Progenitor cell of endocrine pancreas (in vitro differentiated cells): ENCODE measurements at regions not wholly inside any gene's neighbourhood (a gene's known extent, or its start where the extent isn't known, plus 50 kb on each side); places are given as distances from the start of the nearest gene placed in this dataset.

Source experiments
- DNase-seq: peaks from one replicate; pipeline ENCODE4 v3.0.0; 2021; ENCODE audit warnings: low spot score; ENCODE audit not compliant: unreplicated experiment
- H3K27ac Mint-ChIP-seq: 2 replicates; pipeline ENCODE4 v1.8.0; 2021; ENCODE audit warnings: mild to moderate bottlenecking, moderate library complexity, mixed read lengths
- H3K27me3 Mint-ChIP-seq: 2 replicates; pipeline ENCODE4 v1.8.0; 2021; ENCODE audit warnings: mixed read lengths
- H3K36me3 Mint-ChIP-seq: 2 replicates; pipeline ENCODE4 v1.8.0; 2022; ENCODE audit warnings: mixed read lengths; ENCODE audit not compliant: insufficient read depth
- H3K4me1 Mint-ChIP-seq: 2 replicates; pipeline ENCODE4 v1.8.0; 2021; ENCODE audit warnings: low read depth, mixed read lengths
- H3K4me3 Mint-ChIP-seq: 2 replicates; pipeline ENCODE4 v1.8.0; 2021; ENCODE audit warnings: low read depth, mild to moderate bottlenecking, moderate library complexity, mixed read lengths
- H3K9me3 Mint-ChIP-seq: 2 replicates; pipeline ENCODE4 v1.8.0; 2021; ENCODE audit warnings: low read depth, mixed read lengths
- TF ChIP-seq, protein P1 (sequence below): fragments of 200-600 bp; sonication (generic); IDR thresholded peaks from one replicate; pipeline ENCODE4 v1.5.0; 2021; ENCODE audit warnings: antibody characterized with exemption, mild to moderate bottlenecking; ENCODE audit not compliant: unreplicated experiment

DNA sequence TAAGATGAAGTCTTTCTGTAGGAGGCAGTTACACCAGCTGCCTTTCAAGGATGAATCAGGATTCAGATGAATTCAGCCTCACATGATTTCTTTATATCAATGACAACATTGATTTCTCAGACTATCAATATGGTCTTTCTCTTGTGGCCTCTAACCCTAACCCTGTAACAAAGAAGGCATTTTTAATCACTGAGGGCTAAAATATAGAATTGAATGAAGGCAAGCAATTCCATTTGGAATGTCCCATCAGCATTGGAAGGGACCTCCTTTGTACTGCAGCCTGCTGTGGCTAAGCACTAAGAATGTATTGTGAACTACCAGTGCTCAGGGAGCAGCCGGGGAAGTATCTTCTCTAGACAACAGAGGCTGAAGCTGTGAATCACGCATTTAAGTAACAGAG, 90.6 kb upstream of the FRMD6 start:
- Mint-ChIP-seq H3K27ac (no peak overlapping the region), H3K36me3 (no peaks in the 10 kb centered on the region)
- no peak for DNase-seq

DNA sequence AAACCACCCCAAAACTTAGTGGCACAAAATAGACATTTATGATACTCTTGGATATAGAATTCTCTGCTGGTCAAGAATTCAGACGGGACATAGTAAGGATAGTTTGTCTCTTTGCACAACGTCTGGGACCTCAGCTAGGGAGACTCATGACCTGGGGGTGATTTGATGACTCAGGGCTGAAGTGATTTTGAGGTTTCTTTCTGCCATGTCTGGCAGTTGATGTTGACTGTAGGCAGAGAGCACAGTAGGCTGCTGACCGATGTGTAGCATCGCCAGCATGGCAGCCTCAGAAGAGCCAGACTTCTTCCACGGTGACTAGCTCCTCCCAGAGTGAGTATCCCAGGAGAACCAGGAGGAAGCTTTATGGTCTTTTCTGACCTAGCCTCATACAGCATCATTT, 88.9 kb upstream of the FRMD6 start:
- no peak for DNase-seq
- Mint-ChIP-seq H3K4me3 (no peak overlapping the region), H3K27me3 (no peaks in the 10 kb centered on the region)

More for the DNA sequence above, 90.6 kb upstream of the FRMD6 start:
- Mint-ChIP-seq H3K9me3 (peaks cover 5% of the 10 kb centered on the region), H3K27me3 (no peaks in the 10 kb centered on the region), H3K4me1 (peaks cover 7% of the 10 kb centered on the region), H3K4me3 (no peak overlapping the region)
- TF ChIP-seq, protein P1, sequence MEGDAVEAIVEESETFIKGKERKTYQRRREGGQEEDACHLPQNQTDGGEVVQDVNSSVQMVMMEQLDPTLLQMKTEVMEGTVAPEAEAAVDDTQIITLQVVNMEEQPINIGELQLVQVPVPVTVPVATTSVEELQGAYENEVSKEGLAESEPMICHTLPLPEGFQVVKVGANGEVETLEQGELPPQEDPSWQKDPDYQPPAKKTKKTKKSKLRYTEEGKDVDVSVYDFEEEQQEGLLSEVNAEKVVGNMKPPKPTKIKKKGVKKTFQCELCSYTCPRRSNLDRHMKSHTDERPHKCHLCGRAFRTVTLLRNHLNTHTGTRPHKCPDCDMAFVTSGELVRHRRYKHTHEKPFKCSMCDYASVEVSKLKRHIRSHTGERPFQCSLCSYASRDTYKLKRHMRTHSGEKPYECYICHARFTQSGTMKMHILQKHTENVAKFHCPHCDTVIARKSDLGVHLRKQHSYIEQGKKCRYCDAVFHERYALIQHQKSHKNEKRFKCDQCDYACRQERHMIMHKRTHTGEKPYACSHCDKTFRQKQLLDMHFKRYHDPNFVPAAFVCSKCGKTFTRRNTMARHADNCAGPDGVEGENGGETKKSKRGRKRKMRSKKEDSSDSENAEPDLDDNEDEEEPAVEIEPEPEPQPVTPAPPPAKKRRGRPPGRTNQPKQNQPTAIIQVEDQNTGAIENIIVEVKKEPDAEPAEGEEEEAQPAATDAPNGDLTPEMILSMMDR: no peak

DNA sequence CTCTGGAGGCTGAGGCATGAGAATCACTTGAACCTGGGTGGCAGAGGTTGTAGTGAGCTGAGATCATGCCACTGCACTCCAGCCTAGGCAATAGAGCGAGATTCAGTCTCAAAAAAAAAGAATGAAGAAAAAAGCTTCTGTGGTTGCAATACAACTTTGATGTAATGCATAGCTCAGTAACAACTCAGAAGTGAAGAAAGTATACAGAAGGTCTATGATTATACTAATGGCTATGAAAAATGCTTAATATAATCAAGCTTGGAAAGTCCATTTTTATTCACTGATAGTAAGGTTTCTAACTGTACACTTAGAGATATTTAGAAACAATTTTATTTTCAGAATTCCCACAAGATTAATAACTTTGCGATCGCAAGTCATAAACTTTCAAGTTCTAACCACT, 88.2 kb upstream of the FRMD6 start:
- no peak for DNase-seq
- H3K27ac Mint-ChIP-seq: no peak overlapping the region
- no peaks in the 10 kb centered on the region for H3K36me3 Mint-ChIP-seq

More for the DNA sequence above, 88.9 kb upstream of the FRMD6 start:
- Mint-ChIP-seq H3K27ac (no peak overlapping the region), H3K4me1 (peaks cover 7% of the 10 kb centered on the region), H3K36me3 (no peaks in the 10 kb centered on the region), H3K9me3 (peaks cover 5% of the 10 kb centered on the region)
- TF ChIP-seq, protein P1: no peak

DNA sequence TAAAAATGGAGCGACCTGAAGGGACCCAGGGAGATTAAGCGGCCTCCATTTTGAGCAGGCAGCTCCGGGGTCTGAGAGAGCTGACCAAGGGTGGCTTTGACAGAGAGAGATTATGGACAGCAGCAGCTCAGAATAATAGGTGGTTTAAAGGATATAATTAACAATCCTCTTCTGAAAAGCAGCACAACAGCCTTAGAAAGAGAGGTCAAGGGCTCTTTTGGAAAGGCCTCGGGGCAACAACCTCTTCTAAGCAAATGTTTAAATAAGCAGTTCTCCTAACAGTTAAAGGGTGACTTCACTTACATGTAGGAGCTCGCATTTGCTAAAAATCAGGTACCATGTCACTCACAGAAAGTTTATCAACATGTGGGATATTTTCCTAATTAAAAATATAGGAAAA, 87.2 kb upstream of the FRMD6 start:
- TF ChIP-seq, protein P1: no peak
- Mint-ChIP-seq H3K27ac (peak overlapping the region; percentile 71), H3K4me3 (no peak overlapping the region), H3K27me3 (no peaks in the 10 kb centered on the region), H3K36me3 (no peaks in the 10 kb centered on the region), H3K9me3 (peaks cover 5% of the 10 kb centered on the region), H3K4me1 (peaks cover 7% of the 10 kb centered on the region)
- no peak for DNase-seq

More for the DNA sequence above, 88.2 kb upstream of the FRMD6 start:
- Mint-ChIP-seq H3K4me3 (no peak overlapping the region), H3K27me3 (no peaks in the 10 kb centered on the region), H3K4me1 (peaks cover 7% of the 10 kb centered on the region), H3K9me3 (peaks cover 5% of the 10 kb centered on the region)
- TF ChIP-seq, protein P1: no peak

DNA sequence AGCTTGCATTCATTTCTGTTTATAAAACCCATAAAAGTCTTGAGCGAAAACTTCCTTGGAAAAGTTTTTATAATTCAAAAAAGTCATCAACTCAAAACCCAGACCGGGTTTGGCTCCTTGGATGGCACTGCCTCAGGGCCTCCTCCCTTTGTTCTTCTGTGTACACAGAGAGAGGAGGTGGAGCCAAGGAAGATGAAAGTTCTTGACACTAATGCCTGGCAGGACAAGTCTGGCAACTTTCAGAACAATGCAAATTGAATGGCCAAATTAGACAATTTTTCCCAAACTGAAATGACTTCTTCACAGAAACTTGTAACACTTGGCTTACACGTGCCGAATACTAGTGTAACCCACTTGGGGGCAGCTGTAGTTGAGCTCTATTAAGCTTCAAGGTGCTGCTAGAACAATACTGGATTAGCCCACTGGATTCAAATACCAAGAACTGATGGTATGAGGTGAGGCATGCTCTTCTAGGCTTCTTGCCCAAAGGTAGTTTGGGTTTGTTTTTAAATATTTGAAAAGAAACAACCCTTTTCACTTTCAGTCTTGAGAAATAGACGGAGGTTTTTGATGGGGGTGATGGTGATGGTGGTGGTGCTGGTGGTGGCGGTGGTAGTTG, 86.6 kb upstream of the FRMD6 start:
- H3K27me3 Mint-ChIP-seq: no peaks in the 10 kb centered on the region
- peaks cover 7% of the 10 kb centered on the region for H3K4me1 Mint-ChIP-seq
- H3K27ac Mint-ChIP-seq: no peak overlapping the region
- H3K36me3 Mint-ChIP-seq: no peaks in the 10 kb centered on the region
- no peak overlapping the region for H3K4me3 Mint-ChIP-seq
- peaks cover 5% of the 10 kb centered on the region for H3K9me3 Mint-ChIP-seq
- DNase-seq: no peak
- TF ChIP-seq, protein P1: no peak
